ENCODE measurements at regions not wholly inside any gene's neighbourhood (a gene's known extent, or its start where the extent isn't known, plus 50 kb on each side); places are given as distances from the start of the nearest gene placed in this dataset.

GRCh38 chr10:10498781-10499180, 518.9 kb upstream of the CELF2 start:
- TF ChIP-seq CTCF (IDR thresholded peaks at IDR 0.05 in 2 of 3, conservative IDR thresholded peaks at IDR 0.05 in 1 of 3; ENCODE audit: control insufficient read depth in 2 of 3, extremely low read depth in 1 of 3, insufficient read depth in 1 of 3, low read depth in 3 of 3, low read length in 3 of 3), result no peak
- no peak for TF ChIP-seq TAF1 (IDR thresholded peaks at IDR 0.05; ENCODE audit: borderline replicate concordance, low read depth, low read length)
- no peak for TF ChIP-seq EZH2 (IDR thresholded peaks at IDR 0.05; ENCODE audit: borderline replicate concordance, control insufficient read depth, low read depth, low read length)
- TF ChIP-seq NFYB (IDR thresholded peaks at IDR 0.05; ENCODE audit: insufficient read depth, low read depth, low read length), result no peak
- no peak for TF ChIP-seq POLR2A (IDR thresholded peaks at IDR 0.05; ENCODE audit: low read depth, low read length)
- TF ChIP-seq PBX3 (IDR thresholded peaks at IDR 0.05; ENCODE audit: insufficient replicate concordance, low read depth, low read length), result no peak
- no peak for TF ChIP-seq JUNB (IDR thresholded peaks at IDR 0.05)
- no peak for TF ChIP-seq FOXK2 (IDR thresholded peaks at IDR 0.05)
